AG04450 (cell line): ENCODE measurements at regions not wholly inside any gene's neighbourhood (a gene's known extent, or its start where the extent isn't known, plus 50 kb on each side); places are given as distances from the start of the nearest gene placed in this dataset.

ENCODE experiments used
- CTCF ChIA-PET: fragments of 300-600, 350-600 bp; formaldehyde crosslinking; extraction: SDS; loops from one replicate; lab custom pipeline; 2022; ENCODE audit warnings: antibody characterized with exemption, inconsistent platforms; lab: Charles Lee
- POLR2A ChIA-PET: fragments of 350-600 bp; formaldehyde crosslinking; extraction: SDS; loops from one replicate; lab custom pipeline; 2021; ENCODE audit warnings: antibody characterized with exemption, inconsistent platforms; lab: Yijun Ruan, JAX
- DNase-seq: peaks from one replicate; pipeline ENCODE4 v3.0.0-alpha.2; 2011; ENCODE audit warnings: low read depth, low spot score
- H3K27ac ChIP-seq: one replicate; pipeline ENCODE4 v1.5.1; 2012; ENCODE audit warnings: low read depth, low read length, control low read depth
- H3K27me3 ChIP-seq: one replicate; pipeline ENCODE4 v1.6.0; 2012; ENCODE audit warnings: low read length; ENCODE audit not compliant: control insufficient read depth, insufficient read depth
- H3K4me3 ChIP-seq: 2 replicates; pipeline ENCODE4 v1.5.1; 2011; ENCODE audit warnings: mild to moderate bottlenecking, low read depth, low read length, control low read depth
- H3K9me3 ChIP-seq: 2 replicates; pipeline ENCODE4 v1.5.1; 2012; ENCODE audit warnings: low read length; ENCODE audit not compliant: control insufficient read depth, insufficient read depth
- TF ChIP-seq, protein P1 (sequence below): IDR thresholded peaks from 2 replicates; pipeline ENCODE4 v1.5.1; 2011; ENCODE audit warnings: low read depth, low read length, control low read depth, inconsistent platforms

DNA sequence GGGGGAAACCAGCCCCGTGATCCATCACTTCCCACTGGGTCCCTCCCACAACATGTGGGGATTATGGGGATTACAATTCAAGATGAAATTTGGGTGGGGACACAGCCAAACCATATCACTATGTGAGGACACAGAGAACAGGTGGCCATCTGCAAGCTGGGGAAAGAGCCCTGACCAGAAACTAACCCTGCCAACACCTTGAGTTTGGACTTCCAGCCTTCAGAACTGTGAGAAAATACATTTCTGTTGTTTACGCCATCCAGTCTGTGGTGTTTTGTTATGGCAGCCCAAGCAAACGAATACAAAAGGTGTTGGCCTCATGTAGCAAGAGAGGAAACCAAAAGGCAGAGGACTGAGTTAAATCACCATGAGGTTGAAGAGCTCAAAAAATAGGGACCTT, 169.9 kb upstream of the TENM3 start:
- POLR2A ChIA-PET: no interaction called here
- no peak for DNase-seq
- Histone ChIP-seq H3K27ac (no peak overlapping the region), H3K9me3 (no peaks in the 10 kb centered on the region), H3K4me3 (no peak overlapping the region), H3K27me3 (no peaks in the 10 kb centered on the region)
- TF ChIP-seq, protein P1, sequence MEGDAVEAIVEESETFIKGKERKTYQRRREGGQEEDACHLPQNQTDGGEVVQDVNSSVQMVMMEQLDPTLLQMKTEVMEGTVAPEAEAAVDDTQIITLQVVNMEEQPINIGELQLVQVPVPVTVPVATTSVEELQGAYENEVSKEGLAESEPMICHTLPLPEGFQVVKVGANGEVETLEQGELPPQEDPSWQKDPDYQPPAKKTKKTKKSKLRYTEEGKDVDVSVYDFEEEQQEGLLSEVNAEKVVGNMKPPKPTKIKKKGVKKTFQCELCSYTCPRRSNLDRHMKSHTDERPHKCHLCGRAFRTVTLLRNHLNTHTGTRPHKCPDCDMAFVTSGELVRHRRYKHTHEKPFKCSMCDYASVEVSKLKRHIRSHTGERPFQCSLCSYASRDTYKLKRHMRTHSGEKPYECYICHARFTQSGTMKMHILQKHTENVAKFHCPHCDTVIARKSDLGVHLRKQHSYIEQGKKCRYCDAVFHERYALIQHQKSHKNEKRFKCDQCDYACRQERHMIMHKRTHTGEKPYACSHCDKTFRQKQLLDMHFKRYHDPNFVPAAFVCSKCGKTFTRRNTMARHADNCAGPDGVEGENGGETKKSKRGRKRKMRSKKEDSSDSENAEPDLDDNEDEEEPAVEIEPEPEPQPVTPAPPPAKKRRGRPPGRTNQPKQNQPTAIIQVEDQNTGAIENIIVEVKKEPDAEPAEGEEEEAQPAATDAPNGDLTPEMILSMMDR: no peak
- CTCF ChIA-PET: interaction anchor here (0.8 kb wide), 1 partner anchor 23 kb away, joined by 4 read pairs; no protein-coding TSS in a partner anchor

DNA sequence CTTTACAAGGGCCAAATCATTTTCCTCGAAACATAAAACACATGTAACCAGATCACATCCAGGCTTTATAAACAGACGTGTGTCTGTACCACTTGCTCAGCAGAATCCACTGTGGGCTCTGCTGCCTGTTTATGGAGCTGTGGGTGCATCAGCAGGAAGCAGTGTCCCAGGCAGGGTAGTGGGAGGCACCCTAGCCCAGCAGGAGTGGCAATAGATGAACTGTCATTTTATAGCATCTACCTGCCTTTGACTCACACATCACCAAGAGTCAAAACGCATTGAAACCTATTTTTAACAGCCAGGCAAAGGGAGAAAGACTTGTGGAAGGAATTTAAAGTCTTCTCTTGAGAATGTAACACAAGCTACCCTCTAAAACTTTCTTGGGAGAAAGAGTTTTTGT, 169.1 kb upstream of the TENM3 start:
- H3K27ac ChIP-seq: no peak overlapping the region
- no peaks in the 10 kb centered on the region for H3K27me3 ChIP-seq
- no peak overlapping the region for H3K4me3 ChIP-seq
- POLR2A ChIA-PET: no interaction called here
- CTCF ChIA-PET: interaction anchor here (0.6 to 0.8 kb wide), 2 partner anchors 22 to 230 kb away, joined by 3 to 4 read pairs; no protein-coding TSS in a partner anchor
- TF ChIP-seq, protein P1: no peak
- no peak for DNase-seq
- no peaks in the 10 kb centered on the region for H3K9me3 ChIP-seq

DNA sequence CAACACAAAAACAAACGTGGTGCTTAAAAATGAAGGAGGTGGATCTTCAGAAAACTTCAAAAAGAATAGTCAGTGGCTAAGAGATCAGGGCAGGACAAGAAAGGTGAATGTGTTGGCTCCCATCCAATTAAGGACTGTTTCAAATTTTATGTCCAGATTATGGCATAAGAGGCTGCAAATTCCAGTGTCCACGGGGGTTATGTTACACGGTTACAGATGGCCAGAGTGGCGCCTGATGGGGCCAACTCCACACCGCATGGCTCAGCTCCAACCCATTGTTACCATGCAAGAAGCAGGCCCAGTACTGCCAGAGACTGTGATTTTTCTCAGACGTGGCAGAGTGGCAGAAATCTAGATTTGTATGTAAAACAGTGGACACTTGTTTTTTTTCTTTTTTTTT, 168.4 kb upstream of the TENM3 start:
- no peak overlapping the region for H3K27ac ChIP-seq
- no peaks in the 10 kb centered on the region for H3K9me3 ChIP-seq
- H3K4me3 ChIP-seq: no peak overlapping the region
- TF ChIP-seq, protein P1: no peak
- CTCF ChIA-PET: interaction anchor here (0.6 kb wide), 1 partner anchor 229 kb away, joined by 3 read pairs; no protein-coding TSS in a partner anchor
- POLR2A ChIA-PET: no interaction called here
- no peak for DNase-seq
- H3K27me3 ChIP-seq: no peaks in the 10 kb centered on the region

DNA sequence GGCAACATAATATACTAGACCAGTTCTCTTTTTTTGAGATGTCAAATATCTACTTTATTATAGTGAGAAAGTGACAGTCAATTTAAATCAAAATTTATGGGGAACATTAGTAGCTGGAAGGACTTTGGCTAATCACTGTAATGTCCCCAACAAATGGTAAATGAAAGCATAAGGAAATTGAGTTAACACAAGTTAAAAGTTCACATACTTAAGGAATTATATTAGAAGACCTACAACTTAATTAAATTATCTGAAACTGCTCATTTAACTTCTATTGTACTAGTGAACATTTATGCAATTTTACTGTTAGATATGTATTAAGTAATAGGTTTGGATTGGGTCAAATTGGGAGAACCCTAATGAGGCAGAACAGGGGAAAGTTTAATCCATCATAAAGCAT, 160.3 kb upstream of the TENM3 start:
- POLR2A ChIA-PET: no interaction called here

DNA sequence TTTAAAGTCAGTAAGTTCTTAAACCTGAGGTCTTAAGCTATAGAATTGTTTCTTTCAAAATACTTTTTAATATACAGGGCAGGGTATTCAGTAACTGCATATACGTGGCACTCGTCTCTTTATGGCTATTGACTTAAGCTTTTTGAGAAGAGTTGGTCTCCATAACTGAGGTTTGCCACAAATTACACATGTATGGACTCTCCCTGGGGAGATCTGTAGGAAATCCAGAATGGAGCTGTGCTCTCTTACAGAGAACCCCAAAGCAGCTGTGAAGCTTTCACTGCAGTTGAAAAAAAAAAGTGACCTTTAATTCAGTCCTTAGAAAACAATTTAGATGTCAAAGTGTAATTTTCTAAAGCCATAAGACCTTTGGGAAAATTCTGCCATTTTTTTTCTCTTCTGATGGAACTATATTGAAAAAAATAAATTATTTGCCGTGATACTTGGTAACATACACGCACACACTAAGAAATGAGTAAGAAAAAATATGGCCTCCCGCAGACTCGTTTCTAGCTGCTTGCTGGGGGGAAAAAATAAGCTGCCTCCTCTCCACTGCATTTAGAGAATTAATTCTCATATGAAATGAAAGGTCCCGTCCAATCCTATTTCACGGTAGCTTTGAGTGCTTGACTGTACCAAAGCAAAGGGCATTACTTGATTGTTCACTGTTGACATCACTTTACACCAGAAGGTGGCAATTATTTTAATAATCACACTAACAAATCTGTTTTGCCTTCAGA, 159.4 kb upstream of the TENM3 start:
- TF ChIP-seq, protein P1: no peak
- ChIA-PET POLR2A (interaction anchor here (0.6 kb wide), 1 partner anchor 13 kb away, joined by 4 read pairs; no protein-coding TSS in a partner anchor), CTCF (no interaction called here)
- no peak overlapping the region for H3K4me3 ChIP-seq
- DNase-seq: no peak
- no peak overlapping the region for H3K27ac ChIP-seq
- H3K9me3 ChIP-seq: no peaks in the 10 kb centered on the region
- H3K27me3 ChIP-seq: no peaks in the 10 kb centered on the region

More for the DNA sequence above, 160.3 kb upstream of the TENM3 start:
- DNase-seq: no peak
- no peak overlapping the region for H3K4me3 ChIP-seq
- H3K9me3 ChIP-seq: no peaks in the 10 kb centered on the region
- TF ChIP-seq, protein P1: no peak
- CTCF ChIA-PET: no interaction called here
- H3K27ac ChIP-seq: no peak overlapping the region
- H3K27me3 ChIP-seq: no peaks in the 10 kb centered on the region
